Adrenal gland (tissue), 9 donors: ENCODE measurements at regions not wholly inside any gene's neighbourhood (a gene's known extent, or its start where the extent isn't known, plus 50 kb on each side); places are given as distances from the start of the nearest gene placed in this dataset.

ENCODE experiments used
- DNase-seq, 7 donors: peaks; one replicate each; pipeline ENCODE4 v3.0.0-alpha.2; 2019 to 2020
- H3K27ac ChIP-seq, 5 donors: fragments of 200-600 bp; sonication (generic) in 4 of 5; 1 replicate in 3 of 5; 2 replicates in 2 of 5; pipeline versions ENCODE4 v1.5.1 to v1.8.0; 2016 to 2020; ENCODE audit warnings: mild to moderate bottlenecking in 1 of 5
- H3K27me3 ChIP-seq: fragments of 200-600 bp; 2 replicates; pipeline ENCODE4 v1.8.0; 2021
- H3K36me3 ChIP-seq, 2 donors: fragments of 200-600 bp; replicated peaks in 1 of 2; 1 replicate in 1 of 2; 2 replicates in 1 of 2; pipeline versions ENCODE4 v1.5.1 to v1.8.0; 2018 to 2022
- H3K4me1 ChIP-seq, 2 donors: fragments of 200-600 bp; replicated peaks in 1 of 2; 1 replicate in 1 of 2; 2 replicates in 1 of 2; pipeline versions ENCODE4 v1.5.1 to v1.8.0; 2018 to 2021
- H3K4me3 ChIP-seq, 4 donors: fragments of 200-600 bp; sonication (generic) in 3 of 4; one replicate each; pipeline ENCODE4 v1.5.1; 2016 to 2018
- H3K9me3 ChIP-seq, 3 donors: fragments of 200-600 bp; sonication (generic) in 1 of 3; replicated peaks in 1 of 3; 1 replicate in 2 of 3; 2 replicates in 1 of 3; pipeline versions ENCODE4 v1.5.1 to v1.8.0; 2016 to 2021
- CTCF ChIP-seq, 6 experiments: fragments of 450-650 bp in 4 of 6; fragments of 200-600 bp in 2 of 6; sonication (generic) in 1 of 6; IDR thresholded peaks; 1 replicate in 5 of 6; 2 replicates in 1 of 6; pipeline versions ENCODE4 v1.5.1 to v1.8.0; 2016 to 2021; ENCODE audit warnings: antibody characterized with exemption in 6 of 6, mild to moderate bottlenecking in 2 of 6, moderate library complexity in 1 of 6
- POLR2A ChIP-seq, 2 donors: fragments of 450-650 bp; IDR thresholded peaks; one replicate each; pipeline ENCODE4 v1.6.1; 2017; ENCODE audit warnings: antibody characterized with exemption in 2 of 2, mild to moderate bottlenecking in 2 of 2, moderate library complexity in 1 of 2
- WGBS, 4 donors: extraction: QIAGEN DNeasy Blood & Tissue Kit in 2 of 4; methylation state at CpG; one replicate each; pipeline versions ENCODE4 v1.1.5 to v1.1.7; 2013 to 2017; 5-methylcytosine and 5-hydroxymethylcytosine counted together
- intact Hi-C, 2 donors: fragments of 100-400 bp; cut with DNase I; formaldehyde crosslinking; loops; one replicate each; pipeline versions ENCODE4 v1.14.1 to v1.15.0; 2022 to 2023
- donor health status: healthy with polysubstance abuse.
- donor health status: Bipolar disorder and iron deficiency.
- donor health status: DM: yes; HTN: yes; CAD: no.
- donor health status: DM: no; HTN: no; CAD: no.
- donor health status: DM: no; HTN: no; CAD: no.

GRCh38 chr2:200089756-200090109 lies 134.4 kb downstream of the MAIP1 start:
- no peaks in the 10 kb centered on the region for H3K27me3 ChIP-seq
- H3K27ac ChIP-seq, result no peak overlapping the region
- no peak for DNase-seq
- no peaks in the 10 kb centered on the region for H3K9me3 ChIP-seq
- no peak for TF ChIP-seq POLR2A (IDR thresholded peaks at IDR 0.05)
- no peak for TF ChIP-seq CTCF (IDR thresholded peaks at IDR 0.05)
- H3K4me1 ChIP-seq, result no peaks in the 10 kb centered on the region
- intact Hi-C loops, result no loop called here
- H3K4me3 ChIP-seq, result no peak overlapping the region
- WGBS, 4 donors, result 77 to 83% (median 80%) methylated on average over 6 of the region's 6 CpGs
- H3K36me3 ChIP-seq, result no peaks in the 10 kb centered on the region

GRCh38 chr2:200090683-200091082 lies 135.3 kb downstream of the MAIP1 start:
- no peaks in the 10 kb centered on the region for H3K4me1 ChIP-seq
- no peaks in the 10 kb centered on the region for H3K9me3 ChIP-seq
- no peaks in the 10 kb centered on the region for H3K27me3 ChIP-seq
- H3K27ac ChIP-seq, result no peak overlapping the region
- no peak for TF ChIP-seq CTCF (IDR thresholded peaks at IDR 0.05)
- TF ChIP-seq POLR2A (IDR thresholded peaks at IDR 0.05), result no peak
- no peaks in the 10 kb centered on the region for H3K36me3 ChIP-seq
- no peak for DNase-seq
- WGBS, 4 donors, result 86 to 93% (median 90%) methylated on average over 6 of the region's 6 CpGs
- no peak overlapping the region for H3K4me3 ChIP-seq
- intact Hi-C loops, result no loop called here

GRCh38 chr2:200091126-200091525 lies 135.7 kb downstream of the MAIP1 start:
- intact Hi-C loops, result no loop called here
- Histone ChIP-seq H3K36me3 (no peaks in the 10 kb centered on the region), H3K4me3 (no peak overlapping the region), H3K4me1 (no peaks in the 10 kb centered on the region), H3K9me3 (no peaks in the 10 kb centered on the region), H3K27ac (no peak overlapping the region), H3K27me3 (no peaks in the 10 kb centered on the region)
- DNase-seq, result no peak
- WGBS, 4 donors, result 77 to 84% (median 78%) methylated on average over 2 of the region's 2 CpGs
- TF ChIP-seq POLR2A (IDR thresholded peaks at IDR 0.05) (no peak), CTCF (IDR thresholded peaks at IDR 0.05) (no peak)

GRCh38 chr2:200092235-200092634 lies 136.9 kb downstream of the MAIP1 start:
- intact Hi-C loops, result no loop called here

More at GRCh38 chr2:200092235-200092634, 136.9 kb downstream of the MAIP1 start:
- Histone ChIP-seq H3K4me1 (no peaks in the 10 kb centered on the region), H3K27ac (no peak overlapping the region), H3K27me3 (no peaks in the 10 kb centered on the region), H3K9me3 (no peaks in the 10 kb centered on the region), H3K36me3 (no peaks in the 10 kb centered on the region), H3K4me3 (no peak overlapping the region)
- whole genome bisulfite sequencing, 4 donors, result 53 to 58% (median 54%) methylated on average over 2 of the region's 2 CpGs
- TF ChIP-seq CTCF (IDR thresholded peaks at IDR 0.05), result no peak
- no peak for TF ChIP-seq POLR2A (IDR thresholded peaks at IDR 0.05)
- DNase-seq, result no peak
